ENCODE measurements at regions not wholly inside any gene's neighbourhood (a gene's known extent, or its start where the extent isn't known, plus 50 kb on each side); places are given as distances from the start of the nearest gene placed in this dataset.

GRCh38 chr11:69357458-69358397 lies 63.8 kb downstream of the MYEOV start:
- Histone ChIP-seq H4K8ac (ENCODE audit: extremely low read depth, insufficient read depth, low read length) (no peak overlapping the region), H2AK5ac (ENCODE audit: low read depth, low read length) (peak overlapping the region; percentile 90; the same call in 1 of the 2 replicates), H3K4ac (replicated peaks; ENCODE audit: insufficient read length, low read depth, low read length) (no peak overlapping the region), H2AFZ (ENCODE audit: low read length) (no peak overlapping the region), H3K79me1 (ENCODE audit: low read depth, low read length) (no peaks in the 10 kb centered on the region), H3K23ac (ENCODE audit: insufficient read length) (no peak overlapping the region), H2BK5ac (ENCODE audit: low read depth, low read length) (0 out of 2 replicates have a peak overlapping the region, but pooled peaks have one; percentile 35), H3K36me3 (ENCODE audit: control insufficient read depth in 2 of 4, insufficient read depth in 4 of 4, low read length in 3 of 4) (no peaks in the 10 kb centered on the region), H3K14ac (ENCODE audit: insufficient read length) (no peak overlapping the region), H3K4me2 (ENCODE audit: insufficient read depth in 1 of 2, low read depth in 2 of 2, low read length in 2 of 2) (no peak overlapping the region), H3K18ac (ENCODE audit: extremely low read depth, low read length) (no peak overlapping the region), H3K27me3 (replicated peaks in 1 of 4; ENCODE audit: control insufficient read depth in 3 of 4, extremely low read depth in 1 of 4, insufficient read depth in 3 of 4, low read length in 3 of 4) (no peaks in the 10 kb centered on the region), H3K4me1 (replicated peaks in 1 of 4; ENCODE audit: control insufficient read depth in 3 of 4, insufficient read depth in 4 of 4, low read length in 3 of 4) (peaks cover 0 to 3% (median 0%) of the 10 kb centered on the region in 4 experiments; a peak in 1 of 7 replicates), H3K9ac (replicated peaks in 1 of 4; ENCODE audit: extremely low read depth in 1 of 4, low read depth in 3 of 4, low read length in 3 of 4) (no peak overlapping the region), H2BK15ac (ENCODE audit: low read length) (peak overlapping the region; percentile 65; the same call in 1 of the 2 replicates), H3K79me2 (ENCODE audit: control insufficient read depth in 1 of 2, insufficient read depth in 2 of 2, low read length in 2 of 2) (no peaks in the 10 kb centered on the region), H2BK20ac (ENCODE audit: low read length) (no peak overlapping the region), H2BK12ac (ENCODE audit: low read depth, low read length) (peak overlapping the region; percentile 75; the same call in 1 of the 2 replicates), H3K4me3 (ENCODE audit: extremely low read depth in 1 of 4, insufficient read depth in 2 of 4, low read depth in 3 of 4, low read length in 4 of 4) (no peak overlapping the region), H4K20me1 (replicated peaks in 1 of 2; ENCODE audit: control insufficient read depth in 1 of 2, insufficient read depth in 2 of 2, low read length in 2 of 2) (no peaks in the 10 kb centered on the region), H3K27ac (ENCODE audit: low read depth, low read length) (no peak overlapping the region), H4K91ac (replicated peaks; ENCODE audit: insufficient read length, low read length) (peak overlapping the region; percentile 13), H4K5ac (ENCODE audit: insufficient read length, low read depth, low read length) (no peak overlapping the region), H3K56ac (replicated peaks; ENCODE audit: insufficient read length, low read depth, low read length) (peak overlapping the region; percentile 59), H2BK120ac (replicated peaks; ENCODE audit: low read depth, low read length) (no peak overlapping the region), H3K9me3 (ENCODE audit: insufficient read depth in 2 of 2, low read depth in 1 of 2, low read length in 1 of 2) (peaks cover 4 to 7% of the 10 kb centered on the region in 2 experiments; a peak in 2 of 4 replicates), H3K23me2 (ENCODE audit: low read depth, low read length) (peaks cover 2% of the 10 kb centered on the region; the same call in 1 of the 2 replicates)
- no peak for FAIRE-seq
- ChIA-PET POLR2A (ENCODE audit: partially characterized antibody) (no interaction called here), CTCF (ENCODE audit: partially characterized antibody) (no interaction called here)
- WGBS, 2 experiments (ENCODE audit: extremely low coverage in 1 of 2, insufficient coverage in 1 of 2, insufficient read length in 1 of 2, insufficient replicate concordance in 2 of 2, low coverage in 1 of 2, low lambda C conversion rate in 2 of 2, missing lambda C conversion rate in 1 of 2) = 85% methylated on average over 16 of the region's 18 CpGs; no CpG with 5 or more reads in 1 of the 2 experiments
- peak in 1 of 2 experiments; percentile 33 for DNase-seq (ENCODE audit: low read depth in 1 of 2, low spot score in 2 of 2)
- TF ChIP-seq RFX5 (IDR thresholded peaks at IDR 0.05; ENCODE audit: borderline replicate concordance, low read depth, low read length) (no peak), MAX (IDR thresholded peaks at IDR 0.05) (no peak), POU5F1 (IDR thresholded peaks at IDR 0.05; ENCODE audit: low read depth, low read length) (no peak), RXRA (IDR thresholded peaks at IDR 0.05; ENCODE audit: insufficient read depth, low read depth, low read length) (no peak), EZH2 (IDR thresholded peaks at IDR 0.05; ENCODE audit: low read depth, low read length, severe bottlenecking) (no peak), SP1 (IDR thresholded peaks at IDR 0.05; ENCODE audit: low read depth, low read length) (no peak), ASH2L (IDR thresholded peaks at IDR 0.05; ENCODE audit: low read length) (no peak), BRCA1 (IDR thresholded peaks at IDR 0.05; ENCODE audit: low read depth, low read length) (no peak), EP300 (IDR thresholded peaks at IDR 0.05; ENCODE audit: borderline replicate concordance in 1 of 2, low read depth in 2 of 2, low read length in 2 of 2) (no peak), CHD2 (IDR thresholded peaks at IDR 0.05; ENCODE audit: low read length) (no peak), NANOG (IDR thresholded peaks at IDR 0.05; ENCODE audit: insufficient read depth, low read depth, low read length, poor library complexity, severe bottlenecking) (no peak)

Data from H1 (cell line).